ENCODE measurements at regions not wholly inside any gene's neighbourhood (a gene's known extent, or its start where the extent isn't known, plus 50 kb on each side); places are given as distances from the start of the nearest gene placed in this dataset.

DNA sequence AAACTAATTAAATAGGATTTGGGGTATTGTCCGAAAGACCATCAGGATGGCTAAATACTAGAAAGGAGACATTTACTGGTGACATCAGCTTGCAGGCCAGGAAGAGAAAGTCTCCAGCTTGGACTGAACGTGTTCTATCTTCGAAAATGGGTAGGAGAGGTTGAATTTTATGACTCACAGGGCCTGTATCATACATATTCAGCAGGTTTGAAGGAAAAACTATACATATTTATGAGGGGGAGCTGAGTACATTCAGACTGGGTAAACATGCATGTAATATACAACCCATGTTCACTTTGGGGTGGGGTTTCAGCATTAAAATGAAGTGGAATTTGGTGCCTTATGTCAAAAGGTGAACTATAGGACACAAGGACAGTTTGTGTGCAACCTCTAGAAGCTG is 129.3 kb upstream of the CRBN start:
- H3K4me1 ChIP-seq (ENCODE audit: insufficient read depth, low read length), result no peaks in the 10 kb centered on the region
- H3K27ac ChIP-seq (ENCODE audit: low read depth, low read length), result no peak overlapping the region
- H3K27me3 Mint-ChIP-seq, result peaks cover 2 to 14% of the 10 kb centered on the region in 2 donors
- H3K4me3 Mint-ChIP-seq, result no peak overlapping the region
- CTCF ChIA-PET, result no interaction called here
- H3K4me1 Mint-ChIP-seq, result no peaks in the 10 kb centered on the region
- no peaks in the 10 kb centered on the region for H3K9me3 ChIP-seq (ENCODE audit: low read length)
- H3K9me3 Mint-ChIP-seq, result peaks cover 0 to 3% (median 0%) of the 10 kb centered on the region in 5 donors
- no peaks in the 10 kb centered on the region for H3K36me3 ChIP-seq (ENCODE audit: insufficient read depth, low read length)
- H3K27me3 ChIP-seq (ENCODE audit: insufficient read depth, low read length, poor library complexity, severe bottlenecking), result no peaks in the 10 kb centered on the region
- POLR2A ChIA-PET, result no interaction called here
- H3K4me3 ChIP-seq (ENCODE audit: low read length), result no peak overlapping the region
- H3K27ac Mint-ChIP-seq, result no peak overlapping the region
- no peak for DNase-seq
- H3K36me3 Mint-ChIP-seq, result no peaks in the 10 kb centered on the region

DNA sequence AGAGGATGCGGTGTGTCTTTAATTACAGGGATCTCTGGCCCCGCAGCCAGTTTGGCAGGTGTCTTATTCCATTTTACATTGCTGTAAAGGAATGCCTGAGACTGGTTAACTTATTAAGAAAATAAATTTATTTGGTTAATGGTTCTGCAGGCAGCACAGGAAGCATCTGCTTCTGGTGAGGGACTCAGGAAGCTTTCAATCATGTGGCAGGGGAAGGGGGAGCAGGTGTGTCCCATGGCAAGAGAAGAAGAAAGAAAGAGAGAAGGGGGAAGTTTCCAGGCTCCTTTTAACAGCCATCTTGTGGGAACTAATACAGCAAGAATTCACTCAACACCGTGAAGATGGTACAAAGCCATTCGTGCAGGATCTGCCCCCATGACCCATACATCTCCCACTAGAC is 128.0 kb upstream of the CRBN start:
- H3K9me3 ChIP-seq (ENCODE audit: low read length), result no peaks in the 10 kb centered on the region
- DNase-seq, result no peak
- H3K9me3 Mint-ChIP-seq, result peaks cover 0 to 3% (median 0%) of the 10 kb centered on the region in 5 donors
- no peaks in the 10 kb centered on the region for H3K36me3 ChIP-seq (ENCODE audit: insufficient read depth, low read length)
- no peak overlapping the region for H3K27ac Mint-ChIP-seq
- peaks cover 2 to 18% of the 10 kb centered on the region in 2 donors for H3K27me3 Mint-ChIP-seq
- H3K4me1 Mint-ChIP-seq, result no peaks in the 10 kb centered on the region
- ChIA-PET POLR2A (no interaction called here), CTCF (no interaction called here)
- H3K27me3 ChIP-seq (ENCODE audit: insufficient read depth, low read length, poor library complexity, severe bottlenecking), result no peaks in the 10 kb centered on the region
- H3K27ac ChIP-seq (ENCODE audit: low read depth, low read length), result no peak overlapping the region
- no peak overlapping the region for H3K4me3 ChIP-seq (ENCODE audit: low read length)
- H3K4me1 ChIP-seq (ENCODE audit: insufficient read depth, low read length), result no peaks in the 10 kb centered on the region
- no peaks in the 10 kb centered on the region for H3K36me3 Mint-ChIP-seq
- no peak overlapping the region for H3K4me3 Mint-ChIP-seq

DNA sequence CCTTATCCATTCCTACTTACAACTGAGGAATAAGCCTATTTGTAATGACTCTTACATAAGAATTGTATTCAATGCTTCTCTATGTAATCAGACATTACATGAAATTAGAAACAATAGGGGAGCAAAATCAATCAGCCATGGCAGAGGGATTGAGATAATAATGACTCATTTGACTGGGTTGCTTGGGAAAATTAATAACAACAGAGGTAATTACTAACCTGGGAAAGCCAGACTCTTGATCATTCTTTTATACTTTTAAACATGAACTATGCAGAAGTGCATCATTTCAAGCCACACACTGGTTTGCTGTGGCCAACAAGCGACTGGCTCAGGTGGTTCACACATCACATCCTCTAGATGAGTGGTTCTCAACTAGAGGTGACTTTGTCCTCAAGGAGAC is 126.3 kb upstream of the CRBN start:
- Mint-ChIP-seq H3K27ac (no peak overlapping the region), H3K36me3 (no peaks in the 10 kb centered on the region), H3K9me3 (peaks cover 0 to 3% (median 0%) of the 10 kb centered on the region in 5 donors), H3K4me1 (no peaks in the 10 kb centered on the region), H3K4me3 (no peak overlapping the region), H3K27me3 (peaks cover 3 to 26% of the 10 kb centered on the region in 2 donors)
- CTCF ChIA-PET, result no interaction called here
- DNase-seq, result no peak
- Histone ChIP-seq H3K27ac (ENCODE audit: low read depth, low read length) (no peak overlapping the region), H3K4me1 (ENCODE audit: insufficient read depth, low read length) (no peaks in the 10 kb centered on the region), H3K4me3 (ENCODE audit: low read length) (no peak overlapping the region), H3K27me3 (ENCODE audit: insufficient read depth, low read length, poor library complexity, severe bottlenecking) (no peaks in the 10 kb centered on the region), H3K36me3 (ENCODE audit: insufficient read depth, low read length) (no peaks in the 10 kb centered on the region), H3K9me3 (ENCODE audit: low read length) (no peaks in the 10 kb centered on the region)
- POLR2A ChIA-PET, result no interaction called here

DNA sequence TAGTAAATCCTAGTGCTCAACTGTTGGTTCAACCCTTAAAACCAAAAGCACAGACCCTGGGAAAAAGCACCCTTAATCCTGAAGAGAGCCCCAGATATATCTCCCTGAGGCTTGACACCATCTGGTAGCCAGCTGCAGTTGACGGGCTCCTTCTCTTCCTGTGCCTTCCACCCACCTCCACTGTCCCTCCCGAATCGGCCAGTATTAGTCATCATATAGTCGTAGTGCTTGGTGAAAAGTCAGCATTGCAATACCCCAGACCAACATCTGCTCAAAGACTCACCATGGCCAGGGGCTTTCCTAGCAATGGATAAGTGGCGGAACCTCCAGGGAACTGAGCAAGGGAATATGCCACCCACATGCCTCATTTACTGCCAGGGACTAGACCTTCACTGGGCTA is 125.6 kb upstream of the CRBN start:
- Histone ChIP-seq H3K4me3 (ENCODE audit: low read length) (no peak overlapping the region), H3K27me3 (ENCODE audit: insufficient read depth, low read length, poor library complexity, severe bottlenecking) (no peaks in the 10 kb centered on the region), H3K9me3 (ENCODE audit: low read length) (no peaks in the 10 kb centered on the region), H3K36me3 (ENCODE audit: insufficient read depth, low read length) (no peaks in the 10 kb centered on the region), H3K27ac (ENCODE audit: low read depth, low read length) (no peak overlapping the region), H3K4me1 (ENCODE audit: insufficient read depth, low read length) (no peaks in the 10 kb centered on the region)
- Mint-ChIP-seq H3K9me3 (peaks cover 0 to 3% (median 0%) of the 10 kb centered on the region in 5 donors), H3K36me3 (no peaks in the 10 kb centered on the region), H3K4me3 (no peak overlapping the region), H3K27ac (peak overlapping the region in 1 of 8 donors; percentile 20), H3K4me1 (no peaks in the 10 kb centered on the region), H3K27me3 (peaks cover 3 to 29% of the 10 kb centered on the region in 2 donors)
- POLR2A ChIA-PET, result no interaction called here
- CTCF ChIA-PET, result no interaction called here
- no peak for DNase-seq

GRCh38 chr3:3303636-3304035 is 124.1 kb upstream of the CRBN start:
- no peak overlapping the region for H3K4me3 Mint-ChIP-seq
- no peaks in the 10 kb centered on the region for H3K4me1 Mint-ChIP-seq
- ChIA-PET POLR2A (no interaction called here), CTCF (no interaction called here)
- H3K27me3 ChIP-seq (ENCODE audit: insufficient read depth, low read length, poor library complexity, severe bottlenecking), result no peaks in the 10 kb centered on the region
- peaks cover 0 to 3% (median 0%) of the 10 kb centered on the region in 5 donors for H3K9me3 Mint-ChIP-seq
- no peak for DNase-seq
- H3K27ac ChIP-seq (ENCODE audit: low read depth, low read length), result no peak overlapping the region
- H3K36me3 ChIP-seq (ENCODE audit: insufficient read depth, low read length), result no peaks in the 10 kb centered on the region
- H3K27me3 Mint-ChIP-seq, result peaks cover 3 to 29% of the 10 kb centered on the region in 2 donors
- H3K4me3 ChIP-seq (ENCODE audit: low read length), result no peak overlapping the region
- H3K36me3 Mint-ChIP-seq, result no peaks in the 10 kb centered on the region
- no peak overlapping the region for H3K27ac Mint-ChIP-seq
- no peaks in the 10 kb centered on the region for H3K9me3 ChIP-seq (ENCODE audit: low read length)
- H3K4me1 ChIP-seq (ENCODE audit: insufficient read depth, low read length), result no peaks in the 10 kb centered on the region

- H3K4me1 Mint-ChIP-seq, result no peaks in the 10 kb centered on the region
- POLR2A ChIA-PET, result no interaction called here
Observed at GRCh38 chr3:3302964-3303363, 123.5 kb upstream of the CRBN start.

GRCh38 chr3:3301476-3301875 is 122.0 kb upstream of the CRBN start:
- no peak for DNase-seq
- peaks cover 7% of the 10 kb centered on the region for H3K4me1 ChIP-seq (ENCODE audit: insufficient read depth, low read length)
- H3K4me3 Mint-ChIP-seq, result no peak overlapping the region
- no peak overlapping the region for H3K27ac ChIP-seq (ENCODE audit: low read depth, low read length)
- no peak overlapping the region for H3K27ac Mint-ChIP-seq
- peaks cover 3 to 29% of the 10 kb centered on the region in 2 donors for H3K27me3 Mint-ChIP-seq
- H3K36me3 ChIP-seq (ENCODE audit: insufficient read depth, low read length), result no peaks in the 10 kb centered on the region
- H3K36me3 Mint-ChIP-seq, result no peaks in the 10 kb centered on the region
- POLR2A ChIA-PET, result no interaction called here
- H3K9me3 ChIP-seq (ENCODE audit: low read length), result no peaks in the 10 kb centered on the region
- H3K9me3 Mint-ChIP-seq, result peaks cover 0 to 5% (median 0%) of the 10 kb centered on the region in 5 donors
- no peak overlapping the region for H3K4me3 ChIP-seq (ENCODE audit: low read length)
- H3K27me3 ChIP-seq (ENCODE audit: insufficient read depth, low read length, poor library complexity, severe bottlenecking), result no peaks in the 10 kb centered on the region
- CTCF ChIA-PET, result no interaction called here
- H3K4me1 Mint-ChIP-seq, result peaks cover 7 to 8% (median 7%) of the 10 kb centered on the region in 3 donors

More at GRCh38 chr3:3302964-3303363, 123.5 kb upstream of the CRBN start:
- H3K36me3 ChIP-seq (ENCODE audit: insufficient read depth, low read length), result no peaks in the 10 kb centered on the region
- H3K9me3 Mint-ChIP-seq, result peaks cover 0 to 3% (median 0%) of the 10 kb centered on the region in 5 donors
- no peaks in the 10 kb centered on the region for H3K36me3 Mint-ChIP-seq
- no peaks in the 10 kb centered on the region for H3K9me3 ChIP-seq (ENCODE audit: low read length)
- no peak for DNase-seq
- H3K4me3 ChIP-seq (ENCODE audit: low read length), result no peak overlapping the region
- no peaks in the 10 kb centered on the region for H3K27me3 ChIP-seq (ENCODE audit: insufficient read depth, low read length, poor library complexity, severe bottlenecking)
- H3K27me3 Mint-ChIP-seq, result peaks cover 3 to 29% of the 10 kb centered on the region in 2 donors
- H3K4me3 Mint-ChIP-seq, result no peak overlapping the region
- no peaks in the 10 kb centered on the region for H3K4me1 ChIP-seq (ENCODE audit: insufficient read depth, low read length)
- H3K27ac ChIP-seq (ENCODE audit: low read depth, low read length), result no peak overlapping the region
- no peak overlapping the region for H3K27ac Mint-ChIP-seq
- CTCF ChIA-PET, result no interaction called here

DNA sequence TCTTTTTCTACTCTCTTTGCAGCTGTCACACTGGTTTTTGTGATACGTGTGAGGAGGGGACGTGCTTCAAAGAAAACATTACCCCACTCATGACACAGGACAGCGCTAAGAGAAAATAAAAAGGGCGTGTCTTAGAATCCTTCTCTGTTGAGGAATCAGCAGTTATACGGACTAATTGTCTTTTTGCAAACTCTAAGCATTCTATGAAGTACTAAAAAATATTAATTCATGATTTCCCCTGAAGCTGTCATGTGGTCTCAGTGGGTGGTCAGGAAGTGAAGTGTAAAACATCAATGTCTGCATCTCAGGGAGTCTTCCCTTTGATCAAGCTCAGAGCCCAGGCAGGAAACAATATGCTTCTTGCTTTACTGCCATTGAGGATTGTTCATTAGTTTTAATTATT is 117.5 kb upstream of the CRBN start:
- CTCF ChIA-PET, result no interaction called here
- H3K4me1 Mint-ChIP-seq, result peaks cover 7 to 8% (median 7%) of the 10 kb centered on the region in 3 donors
- Histone ChIP-seq H3K4me3 (ENCODE audit: low read length) (no peak overlapping the region), H3K36me3 (ENCODE audit: insufficient read depth, low read length) (no peaks in the 10 kb centered on the region), H3K27me3 (ENCODE audit: insufficient read depth, low read length, poor library complexity, severe bottlenecking) (no peaks in the 10 kb centered on the region), H3K9me3 (ENCODE audit: low read length) (no peaks in the 10 kb centered on the region), H3K4me1 (ENCODE audit: insufficient read depth, low read length) (peaks cover 7% of the 10 kb centered on the region), H3K27ac (ENCODE audit: low read depth, low read length) (no peak overlapping the region)
- DNase-seq, result peak in 1 of 5 donors; percentile 42
- POLR2A ChIA-PET, result no interaction called here
- H3K36me3 Mint-ChIP-seq, result no peaks in the 10 kb centered on the region
- H3K4me3 Mint-ChIP-seq, result peak overlapping the region in 5 of 7 donors; percentile 19 to 41 (median 33)
- no peak overlapping the region for H3K27ac Mint-ChIP-seq
- peaks cover 3 to 17% of the 10 kb centered on the region in 2 donors for H3K27me3 Mint-ChIP-seq
- H3K9me3 Mint-ChIP-seq, result peaks cover 4 to 17% (median 13%) of the 10 kb centered on the region in 5 donors

DNA sequence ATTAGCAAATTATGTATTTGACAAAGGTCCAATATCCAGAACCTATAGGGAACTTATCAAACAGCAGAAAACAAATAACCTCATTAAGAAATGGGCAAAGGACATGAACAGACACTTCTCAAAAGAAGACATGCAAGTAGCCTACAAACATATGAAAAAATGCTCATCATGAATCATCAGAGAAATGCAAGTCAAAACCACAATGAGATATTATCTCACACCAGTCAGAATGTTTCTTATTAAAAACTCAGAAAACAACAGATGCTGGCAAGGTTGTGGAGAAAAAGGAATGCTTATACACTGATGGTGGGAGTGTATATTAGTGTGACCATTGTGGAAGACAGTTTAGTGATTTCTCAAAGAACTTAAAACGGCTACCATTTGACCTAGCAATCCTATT is 116.1 kb upstream of the CRBN start:
- Histone ChIP-seq H3K4me3 (ENCODE audit: low read length) (no peak overlapping the region), H3K27me3 (ENCODE audit: insufficient read depth, low read length, poor library complexity, severe bottlenecking) (no peaks in the 10 kb centered on the region), H3K27ac (ENCODE audit: low read depth, low read length) (no peak overlapping the region), H3K9me3 (ENCODE audit: low read length) (no peaks in the 10 kb centered on the region), H3K4me1 (ENCODE audit: insufficient read depth, low read length) (peaks cover 7% of the 10 kb centered on the region), H3K36me3 (ENCODE audit: insufficient read depth, low read length) (no peaks in the 10 kb centered on the region)
- DNase-seq, result no peak
- Mint-ChIP-seq H3K36me3 (no peaks in the 10 kb centered on the region), H3K4me1 (peaks cover 7 to 8% (median 7%) of the 10 kb centered on the region in 3 donors), H3K27me3 (peaks cover 1 to 15% of the 10 kb centered on the region in 2 donors), H3K9me3 (peaks cover 4 to 18% (median 11%) of the 10 kb centered on the region in 5 donors), H3K27ac (no peak overlapping the region), H3K4me3 (no peak overlapping the region)
- ChIA-PET CTCF (no interaction called here), POLR2A (no interaction called here)
